ENCODE measurements at regions not wholly inside any gene's neighbourhood (a gene's known extent, or its start where the extent isn't known, plus 50 kb on each side); places are given as distances from the start of the nearest gene placed in this dataset.
"Not testable (repeated sequence)": the region's sequence is repeated elsewhere in the genome, so short reads cannot be mapped to it uniquely, and the experiment has no call there.

GRCh38 chr12:34097213-34097612 lies 74.9 kb downstream of the ALG10 start:
- no peak for ATAC-seq (replicated peaks in 6 of 8)
- H3K4me1 ChIP-seq (replicated peaks in 1 of 2): no peaks in the 10 kb centered on the region
- in situ Hi-C loops (cut with MboI; ENCODE audit: low pct_unique_long_range_greater_than_20kb in 2 of 9, low sequenced_read_pairs in 9 of 9, unreplicated experiment in 9 of 9): no loop called here
- no peak overlapping the region for H3K4me3 ChIP-seq
- H3K27ac ChIP-seq: no peak overlapping the region
- 0 to 79% (median 33%) methylated on average over 1 to 4 of the region's 4 CpGs for WGBS, 10 experiments

GRCh38 chr12:34105392-34105933 lies 83.2 kb downstream of the ALG10 start:
- WGBS, 10 experiments: 30 to 75% (median 62%) methylated on average over 2 to 6 of the region's 7 CpGs; no CpG with 5 or more reads in 7 of the 10 experiments
- H3K4me3 ChIP-seq: no peak overlapping the region
- ATAC-seq (replicated peaks in 6 of 8): no peak
- in situ Hi-C loops (cut with MboI; ENCODE audit: low pct_unique_long_range_greater_than_20kb in 2 of 9, low sequenced_read_pairs in 9 of 9, unreplicated experiment in 9 of 9): no loop called here
- H3K27ac ChIP-seq: no peak overlapping the region
- no peaks in the 10 kb centered on the region for H3K4me1 ChIP-seq (replicated peaks in 1 of 2)

- in situ Hi-C loops (cut with MboI; ENCODE audit: low pct_unique_long_range_greater_than_20kb in 2 of 9, low sequenced_read_pairs in 9 of 9, unreplicated experiment in 9 of 9): no loop called here
- H3K4me3 ChIP-seq: no peak overlapping the region
- no peak overlapping the region for H3K27ac ChIP-seq
- ATAC-seq (replicated peaks in 6 of 8): no peak
- WGBS, 10 experiments: 0 to 86% (median 26%) methylated on average over 1 to 2 of the region's 2 CpGs; no CpG with 5 or more reads in 4 of the 10 experiments
- no peaks in the 10 kb centered on the region for H3K4me1 ChIP-seq (replicated peaks in 1 of 2)
These were observed 83.9 kb downstream of the ALG10 start for GRCh38 chr12:34106172-34106571.

GRCh38 chr12:34107016-34107415 lies 84.7 kb downstream of the ALG10 start:
- Histone ChIP-seq H3K27ac (no peak overlapping the region), H3K4me3 (no peak overlapping the region), H3K4me1 (replicated peaks in 1 of 2) (no peaks in the 10 kb centered on the region)
- in situ Hi-C loops (cut with MboI; ENCODE audit: low pct_unique_long_range_greater_than_20kb in 2 of 9, low sequenced_read_pairs in 9 of 9, unreplicated experiment in 9 of 9): no loop called here
- no peak for ATAC-seq (replicated peaks in 6 of 8)
- 12 to 100% (median 75%) methylated on average over 2 to 10 of the region's 11 CpGs; no CpG with 5 or more reads in 1 of the 10 experiments for WGBS, 10 experiments

GRCh38 chr12:34107781-34108404 lies 85.6 kb downstream of the ALG10 start:
- Histone ChIP-seq H3K27ac (no peak overlapping the region), H3K4me3 (no peak overlapping the region), H3K4me1 (replicated peaks in 1 of 2) (no peaks in the 10 kb centered on the region)
- no peak for ATAC-seq (replicated peaks in 6 of 8)
- in situ Hi-C loops (cut with MboI; ENCODE audit: low pct_unique_long_range_greater_than_20kb in 2 of 9, low sequenced_read_pairs in 9 of 9, unreplicated experiment in 9 of 9): no loop called here
- no CpG with 5 or more reads among the region's 66 CpGs for WGBS, 10 experiments

DNA sequence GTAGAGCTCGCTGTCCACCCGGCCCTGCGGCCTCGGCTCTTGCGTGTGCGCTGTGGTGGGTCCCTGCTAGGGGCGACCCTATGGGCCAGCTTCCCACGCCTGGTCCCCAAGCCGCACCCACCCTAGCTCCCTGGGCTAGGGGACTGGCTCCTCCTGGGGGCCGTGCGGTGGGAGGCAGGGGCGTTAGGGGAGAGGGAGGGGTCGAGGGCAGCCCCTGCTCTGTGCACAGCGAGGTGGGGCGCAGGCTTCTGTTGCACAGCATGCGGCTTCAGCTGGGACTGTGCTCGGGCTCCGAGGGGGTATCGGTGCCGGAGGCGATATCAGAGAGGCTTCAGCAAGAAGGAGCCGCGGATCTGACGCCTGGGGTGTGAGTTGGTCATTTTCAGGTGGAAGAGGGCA lies 86.1 kb downstream of the ALG10 start:
- no peak for ATAC-seq (replicated peaks in 6 of 8)
- Histone ChIP-seq H3K27ac (no peak overlapping the region), H3K4me3 (no peak overlapping the region), H3K4me1 (replicated peaks in 1 of 2) (no peaks in the 10 kb centered on the region)
- in situ Hi-C loops (cut with MboI; ENCODE audit: low pct_unique_long_range_greater_than_20kb in 2 of 9, low sequenced_read_pairs in 9 of 9, unreplicated experiment in 9 of 9): no loop called here
- 87% methylated on average over 3 of the region's 24 CpGs; no CpG with 5 or more reads in 9 of the 10 experiments for WGBS, 10 experiments

DNA sequence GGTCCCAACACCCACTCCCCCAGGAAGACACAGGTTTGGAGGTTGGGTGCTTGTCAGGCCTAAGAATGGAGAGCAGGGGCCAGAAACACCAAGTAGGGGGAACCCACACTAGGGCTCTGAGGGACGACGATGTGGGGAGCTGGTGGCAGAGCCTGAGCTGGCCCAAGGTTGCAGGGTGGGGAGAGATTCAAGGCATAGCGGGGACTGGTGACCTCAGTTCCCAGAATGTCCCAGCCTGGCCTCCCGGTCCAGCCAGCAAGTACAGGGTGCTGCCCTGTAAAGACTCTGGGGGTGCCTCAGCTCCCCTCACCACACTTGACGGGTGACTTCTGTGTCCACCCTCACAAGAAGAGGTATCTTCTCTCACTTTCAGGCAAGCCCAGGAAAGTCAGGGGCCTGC lies 86.7 kb downstream of the ALG10 start:
- in situ Hi-C loops (cut with MboI; ENCODE audit: low pct_unique_long_range_greater_than_20kb in 2 of 9, low sequenced_read_pairs in 9 of 9, unreplicated experiment in 9 of 9): no loop called here
- 100% methylated on average over 1 of the region's 5 CpGs; no CpG with 5 or more reads in 8 of the 10 experiments for WGBS, 10 experiments
- Histone ChIP-seq H3K4me1 (replicated peaks in 1 of 2) (no peaks in the 10 kb centered on the region), H3K27ac (no peak overlapping the region), H3K4me3 (no peak overlapping the region)
- no peak for ATAC-seq (replicated peaks in 6 of 8)

DNA sequence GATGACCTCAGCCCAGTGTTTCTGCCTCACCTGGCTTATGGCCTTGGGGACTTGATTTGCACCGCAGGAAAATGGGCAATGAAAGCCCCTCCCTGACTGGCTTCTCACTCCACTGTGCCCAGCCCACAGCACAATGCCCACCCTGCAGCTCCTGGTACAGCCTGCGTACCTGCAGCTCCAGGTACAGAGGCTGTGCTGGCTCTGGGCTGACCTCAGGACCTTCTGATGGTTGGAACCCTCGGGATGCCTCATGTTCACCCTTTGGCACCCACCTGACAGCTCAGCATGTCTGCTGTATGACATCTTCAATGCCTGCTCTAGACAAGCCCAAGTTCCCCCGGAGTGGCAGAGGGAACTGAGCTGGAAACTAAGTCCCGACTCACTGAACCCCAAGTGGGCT lies 87.1 kb downstream of the ALG10 start:
- WGBS, 10 experiments: 13 to 50% (median 25%) methylated on average over 1 to 3 of the region's 5 CpGs; no CpG with 5 or more reads in 6 of the 10 experiments
- Histone ChIP-seq H3K4me3 (no peak overlapping the region), H3K27ac (no peak overlapping the region), H3K4me1 (replicated peaks in 1 of 2) (no peaks in the 10 kb centered on the region)
- in situ Hi-C loops (cut with MboI; ENCODE audit: low pct_unique_long_range_greater_than_20kb in 2 of 9, low sequenced_read_pairs in 9 of 9, unreplicated experiment in 9 of 9): no loop called here
- ATAC-seq (replicated peaks in 6 of 8): no peak

- in situ Hi-C loops (cut with MboI; ENCODE audit: low pct_unique_long_range_greater_than_20kb in 2 of 9, low sequenced_read_pairs in 9 of 9, unreplicated experiment in 9 of 9); H3K4me3 ChIP-seq; H3K4me1 ChIP-seq (replicated peaks in 1 of 2); H3K27ac ChIP-seq; ATAC-seq (replicated peaks in 6 of 8): not testable (repeated sequence)
- 0 to 87% (median 50%) methylated on average over 1 to 7 of the region's 8 CpGs; no CpG with 5 or more reads in 5 of the 10 experiments for WGBS, 10 experiments
These were observed 87.7 kb downstream of the ALG10 start for GRCh38 chr12:34109909-34110531.

- WGBS, 10 experiments: 20 to 79% (median 48%) methylated on average over 1 to 5 of the region's 5 CpGs; no CpG with 5 or more reads in 1 of the 10 experiments
- ATAC-seq (replicated peaks in 6 of 8): no peak
These were observed 97.1 kb downstream of the ALG10 start for GRCh38 chr12:34119366-34119765.

GRCh38 chr12:34121360-34121759 lies 99.1 kb downstream of the ALG10 start:
- Histone ChIP-seq H3K4me3 (no peak overlapping the region), H3K27ac (no peak overlapping the region), H3K4me1 (replicated peaks in 1 of 2) (no peaks in the 10 kb centered on the region)
- WGBS, 10 experiments: 0 to 33% (median 0%) methylated on average over 1 of the region's 1 CpG; no CpG with 5 or more reads in 5 of the 10 experiments
- in situ Hi-C loops (cut with MboI; ENCODE audit: low pct_unique_long_range_greater_than_20kb in 2 of 9, low sequenced_read_pairs in 9 of 9, unreplicated experiment in 9 of 9): no loop called here
- no peak for ATAC-seq (replicated peaks in 6 of 8)

More at GRCh38 chr12:34119366-34119765, 97.1 kb downstream of the ALG10 start:
- Histone ChIP-seq H3K4me1 (replicated peaks in 1 of 2) (no peaks in the 10 kb centered on the region), H3K4me3 (no peak overlapping the region), H3K27ac (no peak overlapping the region)
- in situ Hi-C loops (cut with MboI; ENCODE audit: low pct_unique_long_range_greater_than_20kb in 2 of 9, low sequenced_read_pairs in 9 of 9, unreplicated experiment in 9 of 9): no loop called here

DNA sequence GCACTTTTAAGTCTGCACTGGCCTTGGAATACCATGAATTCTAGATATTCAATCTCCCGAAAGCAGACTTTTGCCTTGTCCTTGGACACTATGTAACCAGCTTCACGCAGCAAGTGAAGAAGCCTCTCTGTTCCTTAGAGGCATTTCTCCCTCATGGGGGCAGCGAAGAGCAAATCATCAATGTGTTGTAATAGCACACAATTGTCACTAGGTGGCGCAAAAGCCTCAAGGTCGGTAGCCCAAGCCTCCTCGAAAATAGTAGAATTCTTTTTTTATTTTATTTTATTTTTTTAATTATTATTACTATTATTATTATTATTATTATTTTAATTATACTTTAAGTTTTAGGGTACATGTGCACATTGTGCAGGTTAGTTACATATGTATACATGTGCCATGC lies 100.8 kb downstream of the ALG10 start:
- ATAC-seq (replicated peaks in 6 of 8): peak in 3 of 8 experiments; percentile 40 to 53 (median 47)
- in situ Hi-C loops (cut with MboI; ENCODE audit: low pct_unique_long_range_greater_than_20kb in 2 of 9, low sequenced_read_pairs in 9 of 9, unreplicated experiment in 9 of 9): not testable (repeated sequence)

GRCh38 chr12:34124608-34125007 lies 102.3 kb downstream of the ALG10 start:
- in situ Hi-C loops (cut with MboI; ENCODE audit: low pct_unique_long_range_greater_than_20kb in 2 of 9, low sequenced_read_pairs in 9 of 9, unreplicated experiment in 9 of 9): loop anchor here in 1 of 9 experiments (25.0 kb wide), 1 partner anchor 87 kb away; no protein-coding TSS in a partner anchor
- no peak overlapping the region for H3K27ac ChIP-seq
- ATAC-seq (replicated peaks in 6 of 8): no peak
- H3K4me1 ChIP-seq (replicated peaks in 1 of 2): no peaks in the 10 kb centered on the region
- 20 to 92% (median 63%) methylated on average over 1 to 8 of the region's 8 CpGs; no CpG with 5 or more reads in 1 of the 10 experiments for WGBS, 10 experiments
- H3K4me3 ChIP-seq: no peak overlapping the region

More for the DNA sequence above, 100.8 kb downstream of the ALG10 start:
- not testable (repeated sequence) for H3K4me1 ChIP-seq (replicated peaks in 1 of 2); H3K4me3 ChIP-seq; H3K27ac ChIP-seq
- 0 to 21% (median 7%) methylated on average over 2 to 5 of the region's 6 CpGs; no CpG with 5 or more reads in 4 of the 10 experiments for WGBS, 10 experiments

Data from motor neuron (in vitro differentiated cells).